NCI-H1048 (cell line): ENCODE measurements at regions not wholly inside any gene's neighbourhood (a gene's known extent, or its start where the extent isn't known, plus 50 kb on each side); places are given as distances from the start of the nearest gene placed in this dataset.
"Not testable (repeated sequence)": the region's sequence is repeated elsewhere in the genome, so short reads cannot be mapped to it uniquely, and the experiment has no call there.

Source experiments
- DNase-seq: peaks from one replicate; lab custom pipeline; 2025; lab: John Stamatoyannopoulos, UW

- no peak for DNase-seq
These were observed 289.1 kb upstream of the EYS start for GRCh38 chr6:65996096-65996495.

DNA sequence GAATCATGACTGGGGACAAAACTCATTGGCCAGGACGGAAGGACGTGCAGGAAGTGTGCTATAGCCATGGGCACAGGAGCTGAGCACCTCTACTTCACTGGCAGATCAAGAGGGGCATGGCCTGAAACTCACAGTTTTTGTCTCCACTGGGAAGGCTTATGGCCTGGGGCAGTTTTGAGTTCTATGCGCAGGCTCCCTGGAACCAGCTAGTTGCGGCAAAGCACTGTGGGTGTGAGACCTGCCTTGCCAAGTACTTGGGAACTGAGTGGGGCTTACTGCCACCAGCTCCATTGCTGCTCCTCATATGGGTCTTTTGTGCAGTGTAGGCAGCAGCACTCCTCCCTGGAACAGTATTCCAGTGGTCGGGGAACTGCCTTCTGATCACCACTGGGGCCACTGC lies 282.6 kb upstream of the EYS start:
- DNase-seq: no peak

GRCh38 chr6:65988006-65988405 lies 281.0 kb upstream of the EYS start:
- no peak for DNase-seq

DNA sequence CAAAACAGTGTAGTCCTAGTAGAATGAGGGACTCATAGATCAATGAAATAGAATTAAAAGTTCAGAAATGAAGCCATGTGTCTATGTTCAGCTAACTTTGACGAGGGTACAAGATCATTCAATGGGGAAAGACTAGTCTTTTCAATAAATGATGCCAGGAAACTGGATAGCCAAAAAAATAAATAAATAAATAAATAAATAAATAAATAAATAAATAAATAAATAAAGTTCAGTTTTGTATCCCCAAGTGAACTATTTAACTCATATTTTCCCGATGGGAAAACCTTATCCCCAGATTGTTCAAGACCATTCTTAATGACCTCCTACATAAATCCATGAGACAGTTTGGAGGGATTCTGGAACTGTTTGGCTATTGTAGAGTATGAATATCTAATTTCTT lies 277.1 kb upstream of the EYS start:
- no peak for DNase-seq

- DNase-seq: no peak
These were observed 272.1 kb upstream of the EYS start for GRCh38 chr6:65979120-65979519.

DNA sequence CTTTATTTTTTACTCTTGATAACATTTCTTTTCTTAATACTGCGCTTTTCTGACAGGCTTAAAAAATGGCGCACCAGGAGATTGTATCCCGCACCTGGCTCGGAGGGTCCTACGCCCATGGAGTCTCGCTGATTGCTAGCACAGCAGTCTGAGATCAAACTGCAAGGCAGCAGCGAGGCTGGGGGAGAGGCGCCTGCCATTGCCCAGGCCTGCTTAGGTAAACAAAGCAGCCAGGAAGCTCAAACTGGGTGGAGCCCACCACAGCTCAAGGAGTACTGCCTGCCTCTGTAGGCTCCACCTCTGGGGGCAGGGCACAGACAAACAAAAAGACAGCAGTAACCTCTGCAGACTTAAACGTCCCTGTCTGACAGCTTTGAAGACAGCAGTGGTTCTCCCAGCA lies 264.2 kb upstream of the EYS start:
- DNase-seq: not testable (repeated sequence)

- no peak for DNase-seq
These were observed 257.2 kb upstream of the EYS start for GRCh38 chr6:65964261-65964660.

DNA sequence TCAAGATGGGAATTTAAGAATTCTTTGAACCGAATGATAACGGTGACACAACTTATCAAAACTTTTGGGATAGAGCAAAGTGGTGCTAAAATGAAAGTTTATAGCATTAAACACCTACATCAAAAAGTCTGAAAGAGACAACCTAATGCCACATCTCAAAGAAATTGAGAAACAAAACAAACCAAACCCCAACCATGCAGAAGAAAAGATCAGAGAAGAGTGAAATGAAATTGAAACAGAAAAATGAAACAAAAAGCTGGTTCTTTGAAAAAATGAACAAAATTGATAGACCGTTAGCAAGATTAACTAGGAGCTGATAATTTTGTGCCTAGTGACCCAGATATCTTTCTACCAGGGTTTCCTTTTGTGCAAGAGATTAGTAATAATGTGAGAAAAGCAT lies 248.0 kb upstream of the EYS start:
- DNase-seq: no peak

- DNase-seq: no peak
These were observed 241.0 kb upstream of the EYS start for GRCh38 chr6:65948062-65948461.

DNA sequence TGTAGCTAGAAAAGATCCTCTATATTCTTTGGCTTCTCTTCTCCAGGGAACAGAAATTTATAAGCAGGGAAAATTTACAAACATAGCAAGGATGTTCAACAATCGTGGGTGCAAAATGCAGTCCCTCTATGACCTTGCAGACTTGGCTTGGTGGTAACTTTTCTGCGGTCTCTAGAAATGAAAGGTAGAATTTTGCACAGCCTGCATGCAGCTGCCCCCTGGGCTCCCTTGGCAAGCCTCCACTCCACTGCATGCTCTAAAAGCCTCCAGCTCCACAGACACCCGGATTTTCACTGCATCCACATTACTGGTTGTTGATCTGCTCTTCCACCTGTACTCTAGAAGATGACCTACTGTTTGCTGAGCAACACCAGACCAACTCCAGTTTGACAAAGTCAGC lies 236.5 kb upstream of the EYS start:
- no peak for DNase-seq

- DNase-seq: no peak
These were observed 236.0 kb upstream of the EYS start for GRCh38 chr6:65943051-65943450.

- no peak for DNase-seq
These were observed 231.0 kb upstream of the EYS start for GRCh38 chr6:65938000-65938399.

DNA sequence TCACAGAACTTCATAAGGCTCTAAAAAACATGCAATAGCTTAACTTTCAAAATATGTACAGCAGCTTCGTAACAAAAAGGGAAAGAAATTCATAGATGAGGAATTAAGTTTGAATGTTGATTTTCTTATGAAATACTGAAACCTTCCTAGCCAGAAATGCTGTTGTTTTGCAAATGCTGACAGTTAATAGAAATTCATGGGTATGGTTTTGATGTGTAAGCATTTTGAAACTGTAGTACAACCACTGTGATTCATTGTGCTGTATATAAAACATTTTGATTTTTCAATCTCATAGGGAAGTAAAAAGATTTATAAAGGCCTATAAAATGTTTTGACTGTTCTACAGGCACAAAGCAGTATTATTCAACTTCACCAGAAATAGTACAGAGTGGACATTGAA lies 228.4 kb upstream of the EYS start:
- no peak for DNase-seq

- DNase-seq: no peak
These were observed 226.4 kb upstream of the EYS start for GRCh38 chr6:65933390-65933789.

DNA sequence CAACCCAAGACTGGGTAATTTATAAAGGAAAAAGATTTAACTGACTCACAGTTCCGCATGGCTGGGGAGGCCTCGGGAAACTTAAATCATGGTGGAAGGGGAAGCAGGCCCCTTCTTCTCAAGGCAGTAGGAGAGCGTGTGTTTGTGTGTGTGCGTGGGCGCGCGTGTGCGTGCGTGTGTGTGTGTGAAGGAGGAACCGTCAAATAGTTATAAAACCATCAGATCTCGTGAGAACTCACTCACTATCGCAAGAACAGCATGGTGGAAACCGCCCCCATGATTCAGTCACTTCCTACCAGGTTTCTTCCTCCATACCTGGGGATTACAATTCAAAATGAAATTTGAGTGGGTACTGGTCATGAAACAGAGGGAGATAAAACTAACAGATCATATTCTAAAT lies 220.1 kb upstream of the EYS start:
- no peak for DNase-seq

DNA sequence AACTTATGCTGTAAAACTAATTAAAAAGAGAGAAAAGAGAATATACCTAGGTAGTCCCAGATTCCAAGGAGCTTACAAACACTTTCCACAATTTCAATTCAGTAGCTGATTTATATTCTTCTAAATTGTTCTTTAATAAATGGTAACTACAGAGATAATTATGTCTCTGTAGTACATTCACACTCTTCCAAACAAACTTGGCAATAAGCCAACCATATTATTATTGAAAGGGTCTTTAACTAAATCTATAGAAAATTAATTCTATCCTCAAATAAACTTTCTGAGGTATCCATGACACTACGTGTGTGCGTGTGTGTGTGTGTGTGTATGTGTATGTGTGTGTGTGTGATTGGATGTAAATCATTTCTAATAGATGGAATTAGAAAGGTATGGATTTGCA lies 217.4 kb upstream of the EYS start:
- no peak for DNase-seq

GRCh38 chr6:65922049-65922448 lies 215.0 kb upstream of the EYS start:
- DNase-seq: no peak

DNA sequence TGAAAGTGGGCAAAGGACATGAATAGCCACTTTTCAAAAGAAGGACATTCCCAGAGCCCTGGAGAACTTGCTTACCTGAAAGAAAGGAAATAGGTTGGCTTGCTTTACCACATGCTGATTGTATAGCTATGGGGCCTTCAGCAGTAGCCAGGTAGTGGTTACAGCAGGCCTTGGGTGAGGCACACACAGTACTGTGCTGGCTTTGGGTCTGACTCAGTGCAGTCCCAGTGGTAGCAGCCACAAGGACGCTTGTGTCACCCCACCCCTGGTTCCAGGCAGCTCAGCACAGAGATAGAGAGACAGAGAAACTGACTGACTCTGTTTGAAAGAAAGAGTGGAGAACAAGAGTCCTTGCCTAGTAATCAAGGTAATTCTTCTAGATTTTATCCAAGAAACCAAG lies 201.0 kb upstream of the EYS start:
- DNase-seq: no peak

- DNase-seq: no peak
These were observed 197.0 kb upstream of the EYS start for GRCh38 chr6:65903992-65904391.

DNA sequence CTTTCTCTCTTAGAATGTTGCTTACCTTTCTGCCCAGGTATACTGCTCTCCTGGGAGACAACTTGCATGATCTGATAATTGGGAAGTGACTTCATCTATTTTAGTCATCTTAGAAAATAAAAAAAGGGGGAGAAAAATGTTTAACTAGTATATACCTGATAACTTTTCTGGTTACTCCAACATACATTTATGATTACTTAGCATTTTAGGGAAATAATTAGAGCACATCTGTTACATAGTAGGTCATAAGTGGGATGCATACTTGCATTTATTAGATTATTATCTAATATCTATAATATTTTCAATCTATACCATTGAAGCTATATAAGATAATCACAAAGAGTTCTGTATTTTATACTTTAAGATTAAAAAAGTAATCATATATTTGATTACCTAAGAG lies 193.9 kb upstream of the EYS start:
- no peak for DNase-seq

DNA sequence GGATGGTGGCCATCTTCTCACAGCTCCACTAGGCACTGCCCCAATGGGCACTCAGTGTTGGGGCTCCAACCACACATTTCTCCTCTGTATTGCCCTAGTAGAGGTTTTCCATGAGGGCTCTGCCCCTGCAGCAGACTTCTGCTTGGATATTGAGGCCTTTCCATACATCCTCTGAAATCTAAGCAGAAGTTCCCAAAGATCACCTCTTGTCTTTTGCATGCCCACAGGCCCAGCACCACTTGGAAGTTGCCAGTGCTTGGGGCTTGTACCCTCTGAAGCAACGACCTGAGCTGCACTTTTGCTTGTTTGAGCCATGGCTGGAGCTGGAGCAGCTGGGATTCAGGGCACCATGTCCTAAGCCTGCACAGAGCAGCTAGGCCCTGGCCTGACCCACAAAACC lies 189.1 kb upstream of the EYS start:
- no peak for DNase-seq

DNA sequence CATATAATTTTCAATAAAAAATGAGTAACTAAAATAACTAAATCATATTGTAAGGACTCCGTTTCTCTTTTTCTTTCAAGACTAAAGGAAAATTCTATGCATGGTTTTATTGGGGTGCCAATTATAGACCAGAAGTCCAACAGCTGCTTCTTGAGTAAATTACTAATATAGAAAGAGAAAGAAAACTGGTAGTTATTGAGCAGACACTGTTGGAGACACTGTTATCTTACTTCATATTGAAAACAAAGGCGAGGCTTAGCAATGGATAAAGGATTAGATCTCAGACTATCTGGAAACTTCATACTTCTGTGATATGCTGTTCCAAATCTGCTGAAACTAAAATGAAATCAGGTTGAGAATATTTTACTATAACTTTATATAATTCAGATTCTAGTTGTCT lies 169.6 kb upstream of the EYS start:
- no peak for DNase-seq

DNA sequence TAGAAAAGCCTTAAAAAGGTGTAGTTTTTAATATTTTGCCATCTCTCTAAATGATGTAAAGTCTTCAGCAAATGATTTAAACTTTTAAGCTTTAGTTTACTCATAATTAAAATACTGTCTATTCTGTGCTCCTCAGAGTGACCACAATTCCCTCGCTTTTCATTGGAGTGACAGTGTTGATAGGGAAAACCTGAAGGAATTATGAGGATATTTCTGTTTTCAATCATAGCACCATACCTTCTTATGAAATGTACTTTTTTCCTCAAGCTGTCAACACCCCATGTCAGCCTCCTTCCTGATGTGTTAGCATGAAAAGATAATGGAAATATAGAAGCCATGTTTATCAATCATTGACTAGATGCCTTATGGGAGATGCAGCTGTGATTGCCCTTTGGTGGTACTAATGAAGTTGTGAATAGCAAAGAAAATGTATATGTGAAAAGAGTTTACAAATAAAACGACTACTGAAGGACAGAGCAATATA lies 145.4 kb upstream of the EYS start:
- no peak for DNase-seq

- no peak for DNase-seq
These were observed 123.1 kb upstream of the EYS start for GRCh38 chr6:65830151-65830550.

GRCh38 chr6:65819152-65819551 lies 112.1 kb upstream of the EYS start:
- DNase-seq: no peak
